Hepatocyte (in vitro differentiated cells): ENCODE measurements at regions not wholly inside any gene's neighbourhood (a gene's known extent, or its start where the extent isn't known, plus 50 kb on each side); places are given as distances from the start of the nearest gene placed in this dataset.

ENCODE experiments used
- CTCF ChIP-seq: fragments of 200-600 bp; sonication (generic); IDR thresholded peaks from 2 replicates; pipeline ENCODE4 v1.5.1; 2016; ENCODE audit warnings: antibody characterized with exemption, mild to moderate bottlenecking; ENCODE audit not compliant: poor library complexity
- EZH2 ChIP-seq: fragments of 200-600 bp; sonication (generic); IDR thresholded peaks from 2 replicates; pipeline ENCODE4 v1.6.1; 2016; ENCODE audit warnings: antibody characterized with exemption, mild to moderate bottlenecking, borderline replicate concordance
- EZH2phosphoT487 ChIP-seq: fragments of 200-600 bp; sonication (generic); IDR thresholded peaks from one replicate; pipeline ENCODE4 v1.6.1; 2018; ENCODE audit warnings: antibody characterized with exemption, mild to moderate bottlenecking, low read depth, moderate library complexity; ENCODE audit not compliant: unreplicated experiment, severe bottlenecking

GRCh38 chr4:148716431-148717052, 274.3 kb upstream of the NR3C2 start:
- TF ChIP-seq CTCF, result no peak
- no peak for TF ChIP-seq EZH2
- TF ChIP-seq EZH2phosphoT487, result no peak
